Kidney (tissue), 13 donors: ENCODE measurements at regions not wholly inside any gene's neighbourhood (a gene's known extent, or its start where the extent isn't known, plus 50 kb on each side); places are given as distances from the start of the nearest gene placed in this dataset.
"Not testable (repeated sequence)": the region's sequence is repeated elsewhere in the genome, so short reads cannot be mapped to it uniquely, and the experiment has no call there.

ENCODE experiments used
- DNase-seq, 5 donors: peaks; one replicate each; pipeline ENCODE4 v3.0.0-alpha.2; 2013 to 2020
- FAIRE-seq: peaks from 2 replicates; lab custom pipeline; 2012; peaks lifted over from hg19 to GRCh38; lab: Jason Lieb, UNC
- H3K27ac ChIP-seq, 2 donors: one replicate each; pipeline ENCODE4 v1.7.0; 2013; ENCODE audit warnings: low read depth in 2 of 2, low read length in 2 of 2, inconsistent platforms in 1 of 2
- H3K27me3 ChIP-seq: one replicate; pipeline ENCODE4 v1.7.1; 2013; ENCODE audit warnings: low read length, inconsistent platforms; ENCODE audit not compliant: control insufficient read depth, insufficient read depth
- H3K36me3 ChIP-seq, 3 donors: one replicate each; pipeline versions ENCODE4 v1.7.0 to v1.7.1; 2013; ENCODE audit warnings: low read length in 3 of 3, control low read depth in 1 of 3, inconsistent platforms in 1 of 3; ENCODE audit not compliant: insufficient read depth in 3 of 3, control insufficient read depth in 2 of 3
- H3K4me1 ChIP-seq, 3 donors: one replicate each; pipeline versions ENCODE4 v1.7.0 to v1.7.1; 2013; ENCODE audit warnings: low read length in 3 of 3, inconsistent platforms in 1 of 3, low read depth in 1 of 3; ENCODE audit not compliant: control insufficient read depth in 2 of 3, insufficient read depth in 2 of 3
- H3K4me3 ChIP-seq, 3 donors: one replicate each; pipeline versions ENCODE4 v1.7.0 to v1.8.1; 2013; ENCODE audit warnings: low read length in 3 of 3, control low read depth in 1 of 3, inconsistent platforms in 1 of 3
- H3K9ac ChIP-seq, 3 donors: one replicate each; pipeline versions ENCODE4 v1.7.0 to v1.7.1; 2013; ENCODE audit warnings: low read length in 3 of 3, control low read depth in 1 of 3, inconsistent platforms in 1 of 3
- H3K9me3 ChIP-seq, 3 donors: one replicate each; pipeline versions ENCODE4 v1.7.0 to v1.7.1; 2013; ENCODE audit warnings: low read length in 3 of 3, control low read depth in 1 of 3, inconsistent platforms in 1 of 3; ENCODE audit not compliant: control insufficient read depth in 2 of 3, insufficient read depth in 1 of 3
- intact Hi-C: fragments of 100-400 bp; cut with DNase I; formaldehyde crosslinking; loops from one replicate; pipeline ENCODE4 v1.11.1; 2022
- TF ChIP-seq, protein P1 (sequence below): IDR thresholded peaks from 3 replicates; pipeline ENCODE4 v1.5.1; 2012; ENCODE audit warnings: mild to moderate bottlenecking, moderate library complexity, borderline replicate concordance; ENCODE audit not compliant: insufficient read depth; ENCODE audit errors: extremely low read depth
- donor health status: control.
- donor health status: control.
- donor health status: control.
- donor health status: control.
- donor health status: control.
- donor health status: DM: yes; HTN: yes; CAD: no.
- donor health status: Normal renal cell carcinoma (clear cell type).

DNA sequence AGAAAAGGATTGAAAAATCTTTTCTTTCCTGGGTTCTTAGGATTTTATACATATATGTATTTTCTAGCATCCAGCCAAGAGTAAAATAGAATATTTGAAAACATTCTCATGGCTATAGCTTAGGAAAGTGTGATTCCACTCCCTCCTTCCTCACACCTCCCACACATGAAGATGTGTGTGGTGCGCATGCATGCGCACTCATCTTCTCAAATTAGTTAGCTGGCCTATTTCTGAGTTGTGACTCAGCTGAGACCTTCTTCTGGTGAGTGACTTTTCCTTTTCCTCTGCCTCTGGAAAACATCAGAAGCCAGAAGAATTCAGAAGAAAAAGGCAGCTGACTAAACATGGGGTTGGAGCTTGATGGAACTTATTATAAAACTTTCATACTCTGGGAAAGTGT lies 149.8 kb downstream of the OR4C45 start:
- Histone ChIP-seq H3K4me3 (no peak overlapping the region), H3K9me3 (peaks cover 0 to 4% (median 0%) of the 10 kb centered on the region in 3 donors), H3K4me1 (no peaks in the 10 kb centered on the region), H3K9ac (no peak overlapping the region), H3K27ac (no peak overlapping the region), H3K36me3 (no peaks in the 10 kb centered on the region), H3K27me3 (no peaks in the 10 kb centered on the region)
- intact Hi-C loops: no loop called here
- no peak for DNase-seq
- no peak for FAIRE-seq
- TF ChIP-seq, protein P1, sequence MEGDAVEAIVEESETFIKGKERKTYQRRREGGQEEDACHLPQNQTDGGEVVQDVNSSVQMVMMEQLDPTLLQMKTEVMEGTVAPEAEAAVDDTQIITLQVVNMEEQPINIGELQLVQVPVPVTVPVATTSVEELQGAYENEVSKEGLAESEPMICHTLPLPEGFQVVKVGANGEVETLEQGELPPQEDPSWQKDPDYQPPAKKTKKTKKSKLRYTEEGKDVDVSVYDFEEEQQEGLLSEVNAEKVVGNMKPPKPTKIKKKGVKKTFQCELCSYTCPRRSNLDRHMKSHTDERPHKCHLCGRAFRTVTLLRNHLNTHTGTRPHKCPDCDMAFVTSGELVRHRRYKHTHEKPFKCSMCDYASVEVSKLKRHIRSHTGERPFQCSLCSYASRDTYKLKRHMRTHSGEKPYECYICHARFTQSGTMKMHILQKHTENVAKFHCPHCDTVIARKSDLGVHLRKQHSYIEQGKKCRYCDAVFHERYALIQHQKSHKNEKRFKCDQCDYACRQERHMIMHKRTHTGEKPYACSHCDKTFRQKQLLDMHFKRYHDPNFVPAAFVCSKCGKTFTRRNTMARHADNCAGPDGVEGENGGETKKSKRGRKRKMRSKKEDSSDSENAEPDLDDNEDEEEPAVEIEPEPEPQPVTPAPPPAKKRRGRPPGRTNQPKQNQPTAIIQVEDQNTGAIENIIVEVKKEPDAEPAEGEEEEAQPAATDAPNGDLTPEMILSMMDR: no peak

DNA sequence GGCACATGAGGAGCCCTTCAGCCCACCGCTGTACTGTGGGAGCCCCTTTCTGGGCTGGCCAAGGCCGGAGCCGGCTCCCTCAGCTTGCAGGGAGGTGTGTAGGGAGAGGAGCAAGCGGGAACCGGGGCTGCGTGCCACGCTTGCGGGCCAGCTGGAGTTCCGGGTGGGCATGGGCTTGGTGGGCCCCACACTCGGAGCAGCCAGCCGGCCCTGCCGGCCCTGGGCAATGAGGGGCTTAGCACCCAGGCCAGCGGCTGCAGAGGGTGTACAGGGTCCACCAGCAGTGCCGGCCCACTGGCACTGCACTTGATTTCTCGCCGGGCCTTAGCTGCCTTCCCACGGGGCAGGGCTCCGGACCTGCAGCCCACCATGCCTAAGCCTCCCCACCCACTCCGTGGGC lies 150.5 kb downstream of the OR4C45 start:
- H3K9ac ChIP-seq, intact Hi-C loops, H3K4me1 ChIP-seq, H3K27ac ChIP-seq, H3K9me3 ChIP-seq, H3K36me3 ChIP-seq, H3K4me3 ChIP-seq, DNase-seq, H3K27me3 ChIP-seq, FAIRE-seq: not testable (repeated sequence)

DNA sequence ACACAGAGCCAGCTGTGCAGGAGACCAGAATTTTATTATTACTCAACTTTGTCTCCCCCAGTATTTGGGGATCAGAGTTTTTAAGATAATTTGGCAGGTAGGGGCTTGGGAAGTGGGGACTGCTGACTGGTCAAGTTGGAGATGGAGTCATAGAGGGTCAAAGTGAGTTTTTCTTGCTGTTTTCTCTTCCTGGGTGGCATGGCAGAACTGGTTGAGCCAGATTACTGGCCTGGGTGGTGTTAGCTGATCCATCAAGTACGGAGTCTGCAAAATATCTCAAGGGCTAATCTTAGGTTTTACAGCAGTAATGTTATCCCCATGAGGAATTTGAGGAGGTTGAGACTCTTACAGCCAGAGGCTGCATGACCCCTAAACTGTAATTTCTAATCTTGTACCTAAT lies 153.5 kb downstream of the OR4C45 start:
- Histone ChIP-seq H3K9ac (no peak overlapping the region), H3K4me3 (no peak overlapping the region), H3K27me3 (no peaks in the 10 kb centered on the region), H3K36me3 (no peaks in the 10 kb centered on the region), H3K4me1 (no peaks in the 10 kb centered on the region), H3K27ac (no peak overlapping the region), H3K9me3 (no peaks in the 10 kb centered on the region)
- DNase-seq (no peak), FAIRE-seq (no peak)
- intact Hi-C loops: no loop called here
- TF ChIP-seq, protein P1: no peak

DNA sequence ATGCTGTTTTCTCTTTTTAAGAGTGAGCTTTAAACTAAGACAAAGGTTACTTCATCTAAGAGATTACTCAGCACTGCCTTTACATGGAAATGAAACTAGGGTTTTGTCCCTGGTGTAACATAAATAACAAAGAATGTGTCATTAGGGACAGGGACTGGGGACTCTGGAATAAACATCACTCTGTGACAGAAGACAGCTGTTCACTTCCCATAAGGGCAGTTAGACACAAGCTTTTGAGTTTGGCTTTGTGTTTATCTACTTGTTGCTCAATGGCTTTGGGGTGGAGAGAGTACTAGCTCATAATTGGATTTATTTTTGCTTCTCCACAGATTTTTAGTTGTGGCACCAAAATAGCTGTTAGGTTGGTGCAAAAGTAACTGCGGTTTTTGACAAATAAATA lies 154.5 kb downstream of the OR4C45 start:
- no peak overlapping the region for H3K4me3 ChIP-seq
- no peak overlapping the region for H3K27ac ChIP-seq
- no peaks in the 10 kb centered on the region for H3K9me3 ChIP-seq
- FAIRE-seq: no peak
- no peaks in the 10 kb centered on the region for H3K36me3 ChIP-seq
- H3K9ac ChIP-seq: no peak overlapping the region
- H3K4me1 ChIP-seq: no peaks in the 10 kb centered on the region
- DNase-seq: no peak
- intact Hi-C loops: no loop called here
- no peaks in the 10 kb centered on the region for H3K27me3 ChIP-seq
- TF ChIP-seq, protein P1: no peak
